Smooth muscle cell (in vitro differentiated cells): ENCODE measurements at regions not wholly inside any gene's neighbourhood (a gene's known extent, or its start where the extent isn't known, plus 50 kb on each side); places are given as distances from the start of the nearest gene placed in this dataset.
"Not testable (repeated sequence)": the region's sequence is repeated elsewhere in the genome, so short reads cannot be mapped to it uniquely, and the experiment has no call there.

Source experiments
- DNase-seq: peaks from one replicate; lab custom pipeline; 2025; ENCODE audit not compliant: unreplicated experiment; lab: John Stamatoyannopoulos, UW
- H2AFZ ChIP-seq: fragments of 200-600 bp; sonication (generic); 2 replicates; pipeline ENCODE4 v1.6.0; 2016; ENCODE audit warnings: antibody characterized with exemption, low read depth, mild to moderate bottlenecking
- H3F3A ChIP-seq: fragments of 200-600 bp; sonication (generic); 2 replicates; pipeline ENCODE4 v1.6.0; 2017; ENCODE audit warnings: antibody characterized with exemption, low read depth
- H3K27ac ChIP-seq: fragments of 200-600 bp; sonication (generic); 2 replicates; pipeline ENCODE4 v1.5.1; 2016; ENCODE audit warnings: low read depth, mild to moderate bottlenecking
- H3K27me3 ChIP-seq: fragments of 200-600 bp; sonication (generic); 2 replicates; pipeline ENCODE4 v1.6.1; 2016; ENCODE audit warnings: low read depth, mild to moderate bottlenecking
- H3K36me3 ChIP-seq: fragments of 200-600 bp; sonication (generic); 2 replicates; pipeline ENCODE4 v1.5.1; 2016; ENCODE audit warnings: low read depth
- H3K4me1 ChIP-seq: fragments of 200-600 bp; sonication (generic); 2 replicates; pipeline ENCODE4 v1.5.1; 2016; ENCODE audit warnings: low read depth
- H3K4me2 ChIP-seq: fragments of 200-600 bp; sonication (generic); 2 replicates; pipeline ENCODE4 v1.6.0; 2016; ENCODE audit warnings: mild to moderate bottlenecking
- H3K4me3 ChIP-seq: fragments of 200-600 bp; sonication (generic); 2 replicates; pipeline ENCODE4 v1.5.1; 2016; ENCODE audit warnings: mild to moderate bottlenecking
- H3K79me2 ChIP-seq: fragments of 200-600 bp; sonication (generic); 2 replicates; pipeline ENCODE4 v1.6.0; 2016; ENCODE audit warnings: low read depth, mild to moderate bottlenecking
- H3K9ac ChIP-seq: fragments of 200-600 bp; sonication (generic); 2 replicates; pipeline ENCODE4 v1.6.0; 2016; ENCODE audit warnings: low read depth
- H3K9me3 ChIP-seq: fragments of 200-600 bp; sonication (generic); replicated peaks from 2 replicates; pipeline ENCODE4 v1.5.1; 2016; ENCODE audit warnings: low read depth
- H4K20me1 ChIP-seq: fragments of 200-600 bp; sonication (generic); 2 replicates; pipeline ENCODE4 v1.6.0; 2016; ENCODE audit warnings: low read depth
- CTCF ChIP-seq: fragments of 200-600 bp; sonication (generic); IDR thresholded peaks from 2 replicates; pipeline ENCODE4 v1.5.1; 2017; ENCODE audit warnings: borderline replicate concordance, mild to moderate bottlenecking, antibody characterized with exemption; ENCODE audit not compliant: insufficient read depth, poor library complexity, severe bottlenecking
- WGBS: methylation state at CpG from one replicate; pipeline ENCODE4 v1.1.7; 2016; ENCODE audit warnings: low lambda C conversion rate; 5-methylcytosine and 5-hydroxymethylcytosine counted together

- Histone ChIP-seq H3K9ac (no peak overlapping the region), H3K27ac (no peak overlapping the region), H2AFZ (no peak overlapping the region), H3K4me1 (no peaks in the 10 kb centered on the region), H3K4me2 (no peak overlapping the region), H4K20me1 (no peaks in the 10 kb centered on the region), H3K36me3 (no peaks in the 10 kb centered on the region), H3K4me3 (no peak overlapping the region), H3F3A (no peaks in the 10 kb centered on the region), H3K9me3 (no peaks in the 10 kb centered on the region), H3K79me2 (no peaks in the 10 kb centered on the region), H3K27me3 (no peaks in the 10 kb centered on the region)
- no peak for DNase-seq
- 92% methylated on average over 14 of the region's 14 CpGs for WGBS
- TF ChIP-seq CTCF: no peak
These were observed 95.0 kb upstream of the TERB2 start for GRCh38 chr15:44861439-44861910.

- Histone ChIP-seq H2AFZ (no peak overlapping the region), H3K9me3 (no peaks in the 10 kb centered on the region), H3K4me3 (no peak overlapping the region), H3K4me2 (no peak overlapping the region), H3K27ac (no peak overlapping the region), H3K36me3 (no peaks in the 10 kb centered on the region), H3K9ac (no peak overlapping the region), H3F3A (no peaks in the 10 kb centered on the region), H3K79me2 (no peaks in the 10 kb centered on the region), H4K20me1 (no peaks in the 10 kb centered on the region), H3K4me1 (no peaks in the 10 kb centered on the region), H3K27me3 (no peaks in the 10 kb centered on the region)
- WGBS: 99% methylated on average over 6 of the region's 6 CpGs
- TF ChIP-seq CTCF: no peak
- no peak for DNase-seq
These were observed 94.6 kb upstream of the TERB2 start for GRCh38 chr15:44861917-44862316.

- H3K27me3 ChIP-seq, H3K27ac ChIP-seq, H3K4me1 ChIP-seq, H3K4me3 ChIP-seq, H4K20me1 ChIP-seq, H3K36me3 ChIP-seq, H3K79me2 ChIP-seq, H3K4me2 ChIP-seq, H3K9ac ChIP-seq, H3F3A ChIP-seq, DNase-seq, H3K9me3 ChIP-seq, H2AFZ ChIP-seq: not testable (repeated sequence)
- 90% methylated on average over 1 of the region's 1 CpG for WGBS
These were observed 93.6 kb upstream of the TERB2 start for GRCh38 chr15:44862866-44863265.

- not testable (repeated sequence) for H3K4me2 ChIP-seq, DNase-seq, H3F3A ChIP-seq, H3K79me2 ChIP-seq, H3K9me3 ChIP-seq, H3K27me3 ChIP-seq, H2AFZ ChIP-seq, H3K27ac ChIP-seq, H3K9ac ChIP-seq, H3K4me3 ChIP-seq, H4K20me1 ChIP-seq, H3K4me1 ChIP-seq, H3K36me3 ChIP-seq
- 89% methylated on average over 1 of the region's 1 CpG for WGBS
These were observed 88.4 kb upstream of the TERB2 start for GRCh38 chr15:44868100-44868499.

- H3K9ac ChIP-seq, DNase-seq, H3K4me2 ChIP-seq, H3F3A ChIP-seq, H3K27me3 ChIP-seq, H3K9me3 ChIP-seq, H2AFZ ChIP-seq, H3K27ac ChIP-seq, H3K36me3 ChIP-seq, H3K79me2 ChIP-seq, H3K4me1 ChIP-seq, H3K4me3 ChIP-seq, H4K20me1 ChIP-seq: not testable (repeated sequence)
- 78% methylated on average over 4 of the region's 4 CpGs for WGBS
These were observed 86.4 kb upstream of the TERB2 start for GRCh38 chr15:44870125-44870524.
